Mesodermal cell (in vitro differentiated cells): ENCODE measurements at regions not wholly inside any gene's neighbourhood (a gene's known extent, or its start where the extent isn't known, plus 50 kb on each side); places are given as distances from the start of the nearest gene placed in this dataset.

Experiments used
- H3K27ac ChIP-seq: 2 replicates; pipeline ENCODE4 v1.7.0; 2013; ENCODE audit warnings: mild to moderate bottlenecking, low read depth, low read length, moderate library complexity; ENCODE audit not compliant: severe bottlenecking
- H3K36me3 ChIP-seq: 2 replicates; pipeline ENCODE4 v1.7.1; 2013; ENCODE audit warnings: mild to moderate bottlenecking, low read length, moderate library complexity; ENCODE audit not compliant: control insufficient read depth, insufficient read depth
- H3K4me1 ChIP-seq: one replicate; pipeline ENCODE4 v1.7.1; 2013; ENCODE audit warnings: mild to moderate bottlenecking, low read length; ENCODE audit not compliant: insufficient read depth, control insufficient read depth, poor library complexity, severe bottlenecking
- H3K4me3 ChIP-seq: 2 replicates; pipeline ENCODE4 v1.7.0; 2013; ENCODE audit warnings: low read length, control low read depth, mild to moderate bottlenecking; ENCODE audit not compliant: insufficient read depth, poor library complexity, severe bottlenecking; ENCODE audit errors: extremely low read depth
- H3K9me3 ChIP-seq: 2 replicates; pipeline ENCODE4 v1.7.1; 2013; ENCODE audit warnings: mild to moderate bottlenecking, low read length, moderate library complexity; ENCODE audit not compliant: control insufficient read depth
- WGBS, 2 experiments: methylation state at CpG; one replicate each; pipeline ENCODE4 v1.1.5; 2013; ENCODE audit warnings: missing lambda C conversion rate in 2 of 2; ENCODE audit not compliant: insufficient coverage in 2 of 2; 5-methylcytosine and 5-hydroxymethylcytosine counted together

DNA sequence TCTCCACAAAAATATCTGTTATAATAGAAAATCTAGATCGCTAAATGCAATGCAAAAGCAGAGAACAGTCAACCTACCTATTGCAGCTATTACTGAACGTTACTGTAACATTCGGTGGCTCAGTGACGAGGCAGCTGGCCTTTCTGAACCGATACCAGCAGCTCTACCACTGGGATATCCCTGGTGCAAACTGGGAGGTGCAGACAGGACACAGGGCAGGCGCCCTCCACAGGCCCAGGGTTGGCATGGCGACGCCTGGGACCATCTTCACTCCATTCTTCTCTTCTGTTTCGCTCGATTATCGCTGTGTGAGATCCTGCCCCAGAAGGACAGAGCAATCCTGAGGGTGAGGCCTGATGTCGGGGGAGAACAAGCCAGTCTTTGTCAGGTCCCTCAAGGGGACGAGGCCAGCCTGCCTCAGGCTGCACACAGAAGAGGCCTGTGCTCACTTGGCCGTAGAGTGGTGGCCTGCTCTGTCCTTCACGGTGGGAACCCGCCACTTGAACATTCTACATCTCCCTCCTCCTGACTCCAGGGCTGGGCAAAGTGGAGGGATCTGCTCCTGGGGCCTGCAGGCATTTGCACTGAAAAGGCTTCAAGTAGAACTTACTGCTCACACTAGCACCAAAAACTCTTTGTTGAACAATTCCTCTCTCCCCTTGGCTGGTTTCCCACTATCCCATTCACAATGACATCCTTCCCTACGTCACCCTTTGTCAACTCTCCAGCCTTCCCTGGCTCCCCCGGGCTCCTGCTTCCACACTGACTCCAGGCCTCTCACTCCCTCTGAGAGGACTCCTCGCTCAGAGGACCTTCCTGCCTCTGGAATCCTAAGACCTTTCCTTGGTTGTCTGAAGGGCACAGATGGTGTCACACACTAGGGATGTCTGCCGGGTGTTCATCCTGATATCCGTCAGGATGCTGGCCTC is 49.7 kb downstream of the CYRIA start:
- WGBS, 2 experiments = 90 to 91% methylated on average over 15 to 18 of the region's 21 CpGs
- H3K9me3 ChIP-seq = no peaks in the 10 kb centered on the region
- no peak overlapping the region for H3K4me3 ChIP-seq
- H3K4me1 ChIP-seq = peaks cover 12% of the 10 kb centered on the region
- H3K27ac ChIP-seq = no peak overlapping the region
- no peaks in the 10 kb centered on the region for H3K36me3 ChIP-seq

DNA sequence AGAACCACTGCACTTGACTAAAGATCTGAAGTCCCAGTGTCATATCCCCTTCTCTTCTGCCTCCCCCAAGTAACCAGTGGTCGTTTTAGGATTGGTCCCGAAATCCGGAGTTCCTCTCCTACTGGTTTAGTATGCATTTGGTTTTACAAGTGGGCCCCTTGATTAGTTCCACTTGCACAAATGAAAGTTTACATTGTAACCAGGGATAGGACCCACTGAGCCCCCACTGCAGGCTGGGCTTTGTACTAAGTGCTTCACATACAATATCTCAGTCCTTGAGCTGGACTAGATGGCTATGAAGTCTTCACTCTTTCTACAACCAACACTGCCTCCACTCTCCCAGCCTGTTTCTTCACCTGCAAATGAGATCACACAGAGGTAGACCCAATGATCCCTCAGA is 50.4 kb downstream of the CYRIA start:
- no peaks in the 10 kb centered on the region for H3K9me3 ChIP-seq
- no peak overlapping the region for H3K27ac ChIP-seq
- H3K36me3 ChIP-seq = no peaks in the 10 kb centered on the region
- H3K4me3 ChIP-seq = no peak overlapping the region
- peaks cover 12% of the 10 kb centered on the region for H3K4me1 ChIP-seq
- 67% methylated on average over 3 of the region's 3 CpGs; no CpG with 5 or more reads in 1 of the 2 experiments for WGBS, 2 experiments

- no peaks in the 10 kb centered on the region for H3K36me3 ChIP-seq
- H3K27ac ChIP-seq = no peak overlapping the region
- no peak overlapping the region for H3K4me3 ChIP-seq
- WGBS, 2 experiments = 84 to 88% methylated on average over 10 of the region's 10 CpGs
- peaks cover 12% of the 10 kb centered on the region for H3K4me1 ChIP-seq
- no peaks in the 10 kb centered on the region for H3K9me3 ChIP-seq
Measured at GRCh38 chr2:16614314-16614860, 51.2 kb downstream of the CYRIA start.

- Histone ChIP-seq H3K27ac (no peak overlapping the region), H3K36me3 (no peaks in the 10 kb centered on the region), H3K4me1 (peaks cover 12% of the 10 kb centered on the region), H3K9me3 (no peaks in the 10 kb centered on the region), H3K4me3 (no peak overlapping the region)
- 70 to 72% methylated on average over 5 to 6 of the region's 6 CpGs for WGBS, 2 experiments
Measured at GRCh38 chr2:16613539-16614011, 52.1 kb downstream of the CYRIA start.

DNA sequence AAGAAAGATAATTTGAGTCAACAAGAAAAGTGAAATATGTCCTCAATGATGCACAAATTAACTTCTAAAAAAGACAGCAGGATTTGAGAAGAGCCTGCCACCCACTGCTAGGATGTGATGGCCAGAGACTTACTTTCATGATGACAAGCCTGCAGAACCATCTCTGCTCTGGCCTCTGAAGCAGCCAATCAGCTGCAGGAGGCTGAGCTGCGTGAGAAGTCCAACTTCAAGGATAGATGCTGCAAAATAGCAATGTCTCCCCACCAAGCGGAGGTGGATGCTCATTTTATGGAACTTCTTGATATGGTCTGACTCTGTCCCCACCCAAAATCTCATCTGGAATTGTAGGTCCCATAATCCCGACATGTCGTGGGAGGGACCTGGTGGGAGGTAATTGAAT is 53.1 kb downstream of the CYRIA start:
- no peak overlapping the region for H3K4me3 ChIP-seq
- H3K27ac ChIP-seq = no peak overlapping the region
- peaks cover 15% of the 10 kb centered on the region for H3K4me1 ChIP-seq
- no peaks in the 10 kb centered on the region for H3K36me3 ChIP-seq
- H3K9me3 ChIP-seq = no peaks in the 10 kb centered on the region
- WGBS, 2 experiments = 90 to 100% methylated on average over 1 to 2 of the region's 4 CpGs

GRCh38 chr2:16609786-16610185 is 55.8 kb downstream of the CYRIA start:
- Histone ChIP-seq H3K9me3 (no peaks in the 10 kb centered on the region), H3K36me3 (no peaks in the 10 kb centered on the region), H3K27ac (no peak overlapping the region), H3K4me3 (no peak overlapping the region), H3K4me1 (peaks cover 15% of the 10 kb centered on the region)
- WGBS, 2 experiments = 40 to 80% methylated on average over 1 to 2 of the region's 3 CpGs

DNA sequence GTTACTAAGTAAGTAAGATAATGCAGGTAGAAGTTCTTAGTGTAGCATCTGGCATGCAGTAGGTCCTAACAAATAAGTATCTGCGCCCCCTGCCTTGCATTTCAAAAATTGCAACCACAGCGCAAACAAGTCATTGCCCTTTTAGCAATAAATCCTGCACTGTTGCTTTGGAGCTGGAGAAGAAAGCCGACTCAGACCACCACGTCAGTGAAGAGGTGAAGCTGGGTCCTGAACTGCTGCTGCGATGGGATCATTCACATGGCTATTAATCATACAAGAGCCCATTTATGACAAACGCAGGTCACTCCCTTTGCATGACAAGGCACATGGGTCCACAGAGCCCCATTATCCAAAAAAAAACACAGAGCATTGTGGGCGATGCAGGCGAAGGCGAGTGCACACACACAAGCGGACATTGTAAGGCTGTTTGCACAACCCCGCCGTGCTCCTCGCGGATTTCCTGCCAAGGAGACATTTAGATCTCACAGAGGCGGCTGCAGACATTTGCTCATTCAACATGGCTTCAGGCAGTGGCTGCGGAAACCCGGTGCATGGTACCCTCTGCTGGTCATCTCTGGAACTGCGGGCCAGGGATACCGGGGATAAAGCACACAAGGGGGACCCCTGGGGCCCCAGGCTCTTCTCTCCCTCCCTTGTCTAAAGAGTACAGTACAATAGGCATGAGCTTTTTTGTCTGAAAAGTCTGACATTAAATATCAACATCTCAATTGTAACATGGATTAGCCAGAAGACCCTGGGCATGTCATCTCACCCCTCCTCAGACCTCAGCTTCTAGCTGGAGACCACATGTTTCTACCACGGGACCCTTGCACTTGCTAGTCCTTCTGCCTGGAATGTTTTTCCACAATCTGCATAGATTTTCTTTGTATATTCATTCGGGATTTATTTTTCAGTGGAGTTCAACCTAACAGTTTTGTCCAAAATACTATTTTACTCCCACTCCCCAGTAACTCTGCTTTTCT is 56.7 kb downstream of the CYRIA start:
- H3K4me1 ChIP-seq = peaks cover 14% of the 10 kb centered on the region
- H3K27ac ChIP-seq = peak overlapping the region; percentile 92
- 1 to 3% methylated on average over 15 to 17 of the region's 21 CpGs for WGBS, 2 experiments
- no peaks in the 10 kb centered on the region for H3K36me3 ChIP-seq
- no peaks in the 10 kb centered on the region for H3K9me3 ChIP-seq
- H3K4me3 ChIP-seq = peak overlapping the region; percentile 36

DNA sequence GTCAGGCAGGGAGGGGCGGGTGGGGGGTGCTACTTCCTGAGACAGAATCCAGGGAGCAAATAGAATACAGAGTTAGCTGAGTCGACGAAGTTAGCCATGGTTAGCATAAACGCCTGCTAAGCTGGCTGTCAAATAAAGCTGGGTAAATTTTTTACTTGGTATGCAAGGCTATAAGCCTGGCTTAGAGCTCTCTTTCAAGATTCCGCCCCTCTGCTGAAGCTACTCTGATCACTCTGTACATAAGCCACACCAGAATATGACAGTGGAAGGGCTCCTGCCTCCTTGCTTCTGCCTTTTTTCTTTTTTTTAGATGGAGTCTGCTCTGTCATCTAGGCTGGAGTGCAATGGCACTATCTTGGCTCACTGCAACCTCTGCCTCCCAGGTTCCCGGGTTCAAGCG is 58.3 kb downstream of the CYRIA start:
- H3K4me1 ChIP-seq = peaks cover 10% of the 10 kb centered on the region
- no peaks in the 10 kb centered on the region for H3K36me3 ChIP-seq
- 78 to 80% methylated on average over 6 to 7 of the region's 7 CpGs for WGBS, 2 experiments
- H3K4me3 ChIP-seq = no peak overlapping the region
- H3K9me3 ChIP-seq = no peaks in the 10 kb centered on the region
- no peak overlapping the region for H3K27ac ChIP-seq

DNA sequence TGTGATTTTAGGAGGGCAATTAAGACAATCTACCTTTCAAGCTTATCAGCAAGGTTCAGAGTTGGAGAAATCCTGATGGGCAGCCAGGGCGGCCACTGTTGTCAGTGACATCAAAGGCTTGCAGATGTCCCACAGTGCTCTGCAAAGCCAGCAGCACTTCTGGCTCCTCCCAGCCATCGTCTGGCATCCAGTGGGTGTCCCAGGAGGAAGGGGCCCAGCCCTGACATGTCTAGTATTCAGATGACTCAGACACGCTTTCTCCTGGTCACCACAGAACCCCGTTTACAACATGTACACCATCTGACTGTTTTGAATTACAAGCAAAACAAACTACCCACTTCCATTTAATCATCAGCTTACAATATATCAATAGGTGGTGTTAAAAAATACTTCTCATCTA is 61.4 kb downstream of the CYRIA start:
- Histone ChIP-seq H3K4me1 (peaks cover 10% of the 10 kb centered on the region), H3K27ac (no peak overlapping the region), H3K4me3 (no peak overlapping the region), H3K9me3 (no peaks in the 10 kb centered on the region), H3K36me3 (no peaks in the 10 kb centered on the region)
- 58 to 62% methylated on average over 2 of the region's 4 CpGs for WGBS, 2 experiments

DNA sequence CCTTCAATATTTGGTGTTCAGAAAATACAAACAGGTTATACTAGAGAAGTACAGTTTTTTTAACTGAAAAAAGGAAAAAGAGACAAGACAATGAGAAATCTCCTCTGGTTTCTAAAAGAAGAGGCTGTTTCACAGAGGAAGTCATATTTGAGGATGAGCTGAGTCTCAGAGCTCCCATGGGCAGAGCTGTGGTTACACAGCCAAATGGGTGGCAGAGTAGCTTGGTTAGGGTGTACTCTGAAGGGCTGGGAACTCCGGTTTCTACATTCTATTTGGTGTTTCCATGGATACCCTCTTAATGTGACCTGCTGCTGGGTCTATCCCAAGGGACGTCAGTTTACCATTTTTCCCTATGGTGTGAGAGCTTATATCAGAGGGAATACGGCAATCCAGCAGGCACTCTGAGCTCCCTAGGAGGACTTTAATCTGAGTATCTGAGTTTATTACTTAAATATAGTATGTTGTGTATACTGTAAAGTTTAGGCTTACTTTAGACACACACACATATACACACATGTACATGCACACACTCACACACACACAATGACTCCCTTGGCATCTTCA is 74.2 kb downstream of the CYRIA start:
- WGBS, 2 experiments = 88 to 93% methylated on average over 1 to 2 of the region's 3 CpGs
- Histone ChIP-seq H3K36me3 (no peaks in the 10 kb centered on the region), H3K4me1 (no peaks in the 10 kb centered on the region), H3K4me3 (no peak overlapping the region), H3K9me3 (no peaks in the 10 kb centered on the region), H3K27ac (no peak overlapping the region)
